OCI-LY3 (cell line): ENCODE measurements at regions not wholly inside any gene's neighbourhood (a gene's known extent, or its start where the extent isn't known, plus 50 kb on each side); places are given as distances from the start of the nearest gene placed in this dataset.

Experiments
- CTCF ChIP-seq: fragments of 200-600, 300-600 bp; sonication (generic); IDR thresholded peaks from 2 replicates; pipeline ENCODE4 v1.5.1; 2014; ENCODE audit warnings: antibody characterized with exemption, low read length, low read depth
- EZH2phosphoT487 ChIP-seq: fragments of 200-600 bp; shearing (Covaris generic); IDR thresholded peaks from 2 replicates; pipeline ENCODE4 v1.6.1; 2018; ENCODE audit warnings: antibody characterized with exemption, mixed run types, low read depth

GRCh38 chr10:55470840-55471239, 669.8 kb upstream of the PCDH15 start:
- TF ChIP-seq CTCF (no peak), EZH2phosphoT487 (no peak)
